ENCODE measurements at regions not wholly inside any gene's neighbourhood (a gene's known extent, or its start where the extent isn't known, plus 50 kb on each side); places are given as distances from the start of the nearest gene placed in this dataset.
"Not testable (repeated sequence)": the region's sequence is repeated elsewhere in the genome, so short reads cannot be mapped to it uniquely, and the experiment has no call there.

GRCh38 chr2:58319481-58319880 is 78.4 kb upstream of the FANCL start:
- Mint-ChIP-seq H3K9me3 (no peaks in the 10 kb centered on the region), H3K27ac (no peak overlapping the region), H3K4me3 (no peak overlapping the region), H3K27me3 (no peaks in the 10 kb centered on the region), H3K36me3 (ENCODE audit: low read depth) (no peaks in the 10 kb centered on the region), H3K4me1 (ENCODE audit: low read depth) (no peaks in the 10 kb centered on the region)
- Histone ChIP-seq H3K27ac (ENCODE audit: low read depth in 1 of 2, low read length in 2 of 2) (no peak overlapping the region), H3K9me3 (ENCODE audit: control insufficient read depth in 1 of 2, insufficient read depth in 1 of 2, low read length in 2 of 2) (no peaks in the 10 kb centered on the region), H3K4me3 (ENCODE audit: low read length) (no peak overlapping the region), H3K4me1 (ENCODE audit: insufficient read depth, low read length) (no peaks in the 10 kb centered on the region), H3K36me3 (ENCODE audit: insufficient read depth, low read length) (no peaks in the 10 kb centered on the region), H3K27me3 (ENCODE audit: control insufficient read depth in 1 of 2, insufficient read depth in 2 of 2, low read length in 2 of 2) (no peaks in the 10 kb centered on the region)
- POLR2A ChIA-PET: no interaction called here
- ATAC-seq (ENCODE audit: poor library complexity) (no peak), DNase-seq (no peak)
- CTCF ChIA-PET: no interaction called here
- TF ChIP-seq, protein P1, sequence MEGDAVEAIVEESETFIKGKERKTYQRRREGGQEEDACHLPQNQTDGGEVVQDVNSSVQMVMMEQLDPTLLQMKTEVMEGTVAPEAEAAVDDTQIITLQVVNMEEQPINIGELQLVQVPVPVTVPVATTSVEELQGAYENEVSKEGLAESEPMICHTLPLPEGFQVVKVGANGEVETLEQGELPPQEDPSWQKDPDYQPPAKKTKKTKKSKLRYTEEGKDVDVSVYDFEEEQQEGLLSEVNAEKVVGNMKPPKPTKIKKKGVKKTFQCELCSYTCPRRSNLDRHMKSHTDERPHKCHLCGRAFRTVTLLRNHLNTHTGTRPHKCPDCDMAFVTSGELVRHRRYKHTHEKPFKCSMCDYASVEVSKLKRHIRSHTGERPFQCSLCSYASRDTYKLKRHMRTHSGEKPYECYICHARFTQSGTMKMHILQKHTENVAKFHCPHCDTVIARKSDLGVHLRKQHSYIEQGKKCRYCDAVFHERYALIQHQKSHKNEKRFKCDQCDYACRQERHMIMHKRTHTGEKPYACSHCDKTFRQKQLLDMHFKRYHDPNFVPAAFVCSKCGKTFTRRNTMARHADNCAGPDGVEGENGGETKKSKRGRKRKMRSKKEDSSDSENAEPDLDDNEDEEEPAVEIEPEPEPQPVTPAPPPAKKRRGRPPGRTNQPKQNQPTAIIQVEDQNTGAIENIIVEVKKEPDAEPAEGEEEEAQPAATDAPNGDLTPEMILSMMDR (IDR thresholded peaks at IDR 0.05): no peak
- intact Hi-C loops (cut with DNase I, micrococcal nuclease): no loop called here

- H3K36me3 ChIP-seq (ENCODE audit: insufficient read depth, low read length); POLR2A ChIA-PET; DNase-seq: not testable (repeated sequence)
Observed at GRCh38 chr2:58318949-58319348, 77.8 kb upstream of the FANCL start.

DNA sequence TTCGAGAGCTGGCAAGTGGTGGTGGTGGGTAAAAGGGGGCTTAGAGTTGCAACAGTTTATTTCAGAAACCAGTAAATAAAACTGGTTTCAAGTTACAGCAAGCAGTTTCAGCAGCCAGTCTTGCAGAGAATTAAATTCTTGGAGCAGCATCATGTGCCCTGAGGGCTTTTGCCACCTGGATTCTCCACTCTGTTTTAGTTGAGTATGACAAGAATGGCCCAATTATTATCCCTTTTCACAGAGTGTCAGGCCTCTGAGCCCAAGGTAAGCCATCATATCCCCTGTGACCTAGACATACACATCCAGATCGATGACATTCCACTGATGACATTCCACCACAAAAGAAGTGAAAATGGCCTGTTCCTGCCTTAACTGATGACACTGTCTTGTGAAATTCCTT is 72.8 kb upstream of the FANCL start:
- Mint-ChIP-seq H3K4me1 (ENCODE audit: low read depth) (no peaks in the 10 kb centered on the region), H3K4me3 (no peak overlapping the region), H3K27me3 (no peaks in the 10 kb centered on the region), H3K9me3 (peaks cover 2% of the 10 kb centered on the region), H3K27ac (no peak overlapping the region), H3K36me3 (ENCODE audit: low read depth) (no peaks in the 10 kb centered on the region)
- H3K36me3 ChIP-seq (ENCODE audit: insufficient read depth, low read length): no peaks in the 10 kb centered on the region
- ATAC-seq (ENCODE audit: poor library complexity) (no peak), DNase-seq (no peak)
- H3K27me3 ChIP-seq (ENCODE audit: control insufficient read depth in 1 of 2, insufficient read depth in 2 of 2, low read length in 2 of 2): no peaks in the 10 kb centered on the region
- no peaks in the 10 kb centered on the region for H3K9me3 ChIP-seq (ENCODE audit: control insufficient read depth in 1 of 2, insufficient read depth in 1 of 2, low read length in 2 of 2)
- ChIA-PET POLR2A (no interaction called here), CTCF (no interaction called here)
- H3K4me1 ChIP-seq (ENCODE audit: insufficient read depth, low read length): no peaks in the 10 kb centered on the region
- intact Hi-C loops (cut with DNase I, micrococcal nuclease): no loop called here
- H3K4me3 ChIP-seq (ENCODE audit: low read length): no peak overlapping the region
- TF ChIP-seq, protein P1 (IDR thresholded peaks at IDR 0.05): no peak
- H3K27ac ChIP-seq (ENCODE audit: low read depth in 1 of 2, low read length in 2 of 2): no peak overlapping the region

More at GRCh38 chr2:58318949-58319348, 77.8 kb upstream of the FANCL start:
- H3K4me1 ChIP-seq (ENCODE audit: insufficient read depth, low read length); H3K9me3 ChIP-seq (ENCODE audit: control insufficient read depth in 1 of 2, insufficient read depth in 1 of 2, low read length in 2 of 2); H3K27ac Mint-ChIP-seq; H3K4me3 Mint-ChIP-seq; H3K27me3 ChIP-seq (ENCODE audit: control insufficient read depth in 1 of 2, insufficient read depth in 2 of 2, low read length in 2 of 2); H3K4me1 Mint-ChIP-seq (ENCODE audit: low read depth); H3K36me3 Mint-ChIP-seq (ENCODE audit: low read depth); CTCF ChIA-PET; H3K27me3 Mint-ChIP-seq; H3K27ac ChIP-seq (ENCODE audit: low read depth in 1 of 2, low read length in 2 of 2); intact Hi-C loops (cut with DNase I, micrococcal nuclease); H3K4me3 ChIP-seq (ENCODE audit: low read length); H3K9me3 Mint-ChIP-seq; ATAC-seq (ENCODE audit: poor library complexity): not testable (repeated sequence)

GRCh38 chr2:58308435-58308834 is 67.3 kb upstream of the FANCL start:
- no peaks in the 10 kb centered on the region for H3K4me1 Mint-ChIP-seq (ENCODE audit: low read depth)
- H3K9me3 Mint-ChIP-seq: no peaks in the 10 kb centered on the region
- no peaks in the 10 kb centered on the region for H3K36me3 ChIP-seq (ENCODE audit: insufficient read depth, low read length)
- intact Hi-C loops (cut with DNase I, micrococcal nuclease): no loop called here
- no peak overlapping the region for H3K27ac ChIP-seq (ENCODE audit: low read depth in 1 of 2, low read length in 2 of 2)
- TF ChIP-seq, protein P1 (IDR thresholded peaks at IDR 0.05): no peak
- DNase-seq (no peak), ATAC-seq (ENCODE audit: poor library complexity) (no peak)
- H3K27me3 ChIP-seq (ENCODE audit: control insufficient read depth in 1 of 2, insufficient read depth in 2 of 2, low read length in 2 of 2): no peaks in the 10 kb centered on the region
- no peaks in the 10 kb centered on the region for H3K4me1 ChIP-seq (ENCODE audit: insufficient read depth, low read length)
- H3K4me3 ChIP-seq (ENCODE audit: low read length): no peak overlapping the region
- no peak overlapping the region for H3K4me3 Mint-ChIP-seq
- H3K9me3 ChIP-seq (ENCODE audit: control insufficient read depth in 1 of 2, insufficient read depth in 1 of 2, low read length in 2 of 2): no peaks in the 10 kb centered on the region
- ChIA-PET CTCF (no interaction called here), POLR2A (no interaction called here)
- no peak overlapping the region for H3K27ac Mint-ChIP-seq
- H3K27me3 Mint-ChIP-seq: peaks cover 12% of the 10 kb centered on the region
- H3K36me3 Mint-ChIP-seq (ENCODE audit: low read depth): no peaks in the 10 kb centered on the region

Data from CD4-positive, alpha-beta T cell (primary cell).